H9 (cell line): ENCODE measurements at regions not wholly inside any gene's neighbourhood (a gene's known extent, or its start where the extent isn't known, plus 50 kb on each side); places are given as distances from the start of the nearest gene placed in this dataset.

Experiments used
- DNase-seq: peaks from one replicate; pipeline ENCODE4 v3.0.0-alpha.2; 2017
- H2AFZ ChIP-seq: one replicate; pipeline ENCODE4 v1.6.1; 2013; ENCODE audit warnings: mild to moderate bottlenecking, low read length, control low read depth, moderate library complexity
- H2AK5ac ChIP-seq: 2 replicates; pipeline ENCODE4 v1.6.1; 2013; ENCODE audit warnings: low read length, control low read depth, mixed read lengths; ENCODE audit not compliant: insufficient read length
- H2BK120ac ChIP-seq: one replicate; pipeline ENCODE4 v1.6.1; 2013; ENCODE audit warnings: low read depth, mild to moderate bottlenecking, low read length, control low read depth, inconsistent platforms; ENCODE audit not compliant: poor library complexity, severe bottlenecking
- H2BK12ac ChIP-seq: 2 replicates; pipeline ENCODE4 v1.6.1; 2013; ENCODE audit warnings: low read length, control low read depth, mixed read lengths, low read depth; ENCODE audit not compliant: insufficient read length
- H2BK15ac ChIP-seq: 2 replicates; pipeline ENCODE4 v1.6.1; 2013; ENCODE audit warnings: low read depth, low read length, control low read depth
- H2BK20ac ChIP-seq: one replicate; pipeline ENCODE4 v1.6.1; 2013; ENCODE audit warnings: low read depth, mild to moderate bottlenecking, low read length, control low read depth, inconsistent platforms; ENCODE audit not compliant: poor library complexity, severe bottlenecking
- H2BK5ac ChIP-seq: 2 replicates; pipeline ENCODE4 v1.6.1; 2013; ENCODE audit warnings: low read length, control low read depth, mixed read lengths; ENCODE audit not compliant: insufficient read length
- H3K14ac ChIP-seq: 2 replicates; pipeline ENCODE4 v1.6.1; 2013; ENCODE audit warnings: low read length, control low read depth; ENCODE audit not compliant: insufficient read depth
- H3K18ac ChIP-seq: 2 replicates; pipeline ENCODE4 v1.6.1; 2013; ENCODE audit warnings: low read depth, mild to moderate bottlenecking, mixed read lengths, low read length, control low read depth; ENCODE audit not compliant: insufficient read length
- H3K23ac ChIP-seq: 2 replicates; pipeline ENCODE4 v1.6.1; 2013; ENCODE audit warnings: low read length, control low read depth, mixed read lengths, low read depth; ENCODE audit not compliant: insufficient read length
- H3K23me2 ChIP-seq: 2 replicates; pipeline ENCODE4 v1.6.1; 2013; ENCODE audit warnings: low read depth, mild to moderate bottlenecking, mixed read lengths, low read length, control low read depth; ENCODE audit not compliant: insufficient read length, poor library complexity, severe bottlenecking
- H3K27ac ChIP-seq: 2 replicates; pipeline ENCODE4 v1.5.1; 2013; ENCODE audit warnings: low read length, control low read depth, mixed read lengths, low read depth; ENCODE audit not compliant: insufficient read length
- H3K27me3 ChIP-seq: 2 replicates; pipeline ENCODE4 v1.6.1; 2013; ENCODE audit warnings: low read length, control low read depth, inconsistent platforms; ENCODE audit not compliant: insufficient read depth
- H3K4ac ChIP-seq: 2 replicates; pipeline ENCODE4 v1.6.1; 2013; ENCODE audit warnings: low read depth, mild to moderate bottlenecking, control low read depth, inconsistent platforms, low read length, moderate library complexity
- H3K4me1 ChIP-seq: 2 replicates; pipeline ENCODE4 v1.6.1; 2013; ENCODE audit warnings: low read length, control low read depth, inconsistent platforms; ENCODE audit not compliant: insufficient read depth
- H3K4me2 ChIP-seq: 2 replicates; pipeline ENCODE4 v1.6.1; 2013; ENCODE audit warnings: low read length, control low read depth, mixed read lengths; ENCODE audit not compliant: insufficient read length, insufficient read depth
- H3K56ac ChIP-seq: 2 replicates; pipeline ENCODE4 v1.6.1; 2013; ENCODE audit warnings: low read depth, mild to moderate bottlenecking, mixed read lengths, low read length, control low read depth; ENCODE audit not compliant: insufficient read length
- H3K79me1 ChIP-seq: 2 replicates; pipeline ENCODE4 v1.6.1; 2013; ENCODE audit warnings: low read depth, mild to moderate bottlenecking, moderate library complexity, low read length, control low read depth, inconsistent platforms; ENCODE audit not compliant: insufficient read depth, poor library complexity, severe bottlenecking
- H3K79me2 ChIP-seq: 2 replicates; pipeline ENCODE4 v1.6.1; 2013; ENCODE audit warnings: low read length, control low read depth, inconsistent platforms; ENCODE audit not compliant: insufficient read depth
- H3K9ac ChIP-seq: 2 replicates; pipeline ENCODE4 v1.6.1; 2013; ENCODE audit warnings: low read length, control low read depth, mixed read lengths; ENCODE audit not compliant: insufficient read length; ENCODE audit errors: extremely low read depth
- H3K9me3 ChIP-seq: one replicate; pipeline ENCODE4 v1.6.1; 2013; ENCODE audit warnings: low read depth, low read length, inconsistent platforms; ENCODE audit not compliant: control insufficient read depth
- H3T11ph ChIP-seq: one replicate; pipeline ENCODE4 v1.6.1; 2013; ENCODE audit warnings: mild to moderate bottlenecking, low read length, control low read depth, inconsistent platforms
- H4K20me1 ChIP-seq: one replicate; pipeline ENCODE4 v1.6.1; 2013; ENCODE audit not compliant: control insufficient read depth, insufficient read length, insufficient read depth
- H4K5ac ChIP-seq: 2 replicates; pipeline ENCODE4 v1.6.1; 2013; ENCODE audit warnings: low read depth, mild to moderate bottlenecking, mixed read lengths, low read length, control low read depth; ENCODE audit not compliant: insufficient read length
- H4K8ac ChIP-seq: replicated peaks from 2 replicates; pipeline ENCODE4 v1.6.1; 2013; ENCODE audit warnings: low read length, control low read depth, mixed read lengths, low read depth; ENCODE audit not compliant: insufficient read length
- H4K91ac ChIP-seq: 2 replicates; pipeline ENCODE4 v1.6.1; 2013; ENCODE audit warnings: low read depth, mild to moderate bottlenecking, moderate library complexity, mixed read lengths, low read length, control low read depth; ENCODE audit not compliant: insufficient read length
- H3K27ac Mint-ChIP-seq, 3 experiments: 2 replicates in 2 of 3; 3 replicates in 1 of 3; pipeline ENCODE4 v1.8.0; 2020 to 2021; ENCODE audit warnings: mixed read lengths in 3 of 3, mild to moderate bottlenecking in 1 of 3, moderate library complexity in 1 of 3
- H3K27me3 Mint-ChIP-seq: 2 replicates; pipeline ENCODE4 v1.8.0; 2021; ENCODE audit warnings: low read depth, mild to moderate bottlenecking, moderate library complexity, mixed read lengths
- H3K36me3 Mint-ChIP-seq, 3 experiments: 2 replicates in 2 of 3; 3 replicates in 1 of 3; pipeline ENCODE4 v1.8.0; 2020 to 2021; ENCODE audit warnings: low read depth in 3 of 3, mixed read lengths in 3 of 3; ENCODE audit not compliant: insufficient read depth in 1 of 3
- H3K4me1 Mint-ChIP-seq, 2 experiments: 2 replicates each; pipeline ENCODE4 v1.8.0; 2020; ENCODE audit warnings: mixed read lengths in 2 of 2
- H3K4me3 Mint-ChIP-seq, 2 experiments: 2 replicates in 1 of 2; 3 replicates in 1 of 2; pipeline ENCODE4 v1.8.0; 2020 to 2021; ENCODE audit warnings: mild to moderate bottlenecking in 2 of 2, mixed read lengths in 2 of 2, moderate library complexity in 1 of 2
- H3K9me3 Mint-ChIP-seq, 2 experiments: 2 replicates in 1 of 2; 3 replicates in 1 of 2; pipeline ENCODE4 v1.8.0; 2020; ENCODE audit warnings: mild to moderate bottlenecking in 2 of 2, mixed read lengths in 2 of 2, moderate library complexity in 1 of 2
- WGBS: extraction: QIAGEN DNeasy Blood & Tissue Kit; methylation state at CpG from one replicate; pipeline ENCODE4 v1.1.7; 2013; ENCODE audit warnings: missing lambda C conversion rate, low lambda C conversion rate, mixed read lengths; ENCODE audit not compliant: insufficient read length; ENCODE audit errors: extremely low coverage; 5-methylcytosine and 5-hydroxymethylcytosine counted together
- TF ChIP-seq, protein P1 (sequence below): fragments of 200-600 bp; sonication (generic); conservative IDR thresholded peaks from 3 replicates; pipeline ENCODE4 v1.8.0; 2021; ENCODE audit warnings: antibody characterized with exemption, mild to moderate bottlenecking

DNA sequence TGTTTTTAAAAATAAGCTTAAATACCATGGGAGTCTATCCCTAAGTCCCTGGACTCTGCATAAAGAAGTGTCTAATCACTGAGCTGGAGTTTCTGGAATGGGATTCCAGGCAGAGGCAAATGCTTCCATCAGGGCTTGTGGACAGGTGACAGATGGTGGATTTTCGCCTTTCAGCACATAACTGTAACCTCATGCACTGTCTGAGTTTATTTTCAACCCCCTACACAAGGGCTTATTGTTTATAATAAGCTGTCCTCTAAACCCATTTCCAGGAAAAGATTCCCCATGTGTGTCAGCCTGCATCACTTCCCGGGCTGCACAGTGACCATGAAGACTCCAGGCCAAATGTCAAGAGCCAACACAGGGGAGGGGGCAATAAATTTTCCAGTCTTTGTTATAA is 264.0 kb downstream of the PIK3R1 start:
- Histone ChIP-seq H2BK20ac (no peak overlapping the region), H4K5ac (no peak overlapping the region), H2BK15ac (no peak overlapping the region), H2AFZ (no peak overlapping the region), H2BK5ac (no peak overlapping the region), H3K27ac (no peak overlapping the region), H3K23me2 (no peaks in the 10 kb centered on the region), H3K18ac (no peak overlapping the region), H3K79me2 (no peaks in the 10 kb centered on the region), H2AK5ac (no peak overlapping the region), H3K4me1 (no peaks in the 10 kb centered on the region), H3K27me3 (no peaks in the 10 kb centered on the region), H2BK120ac (no peak overlapping the region), H3K4me2 (no peak overlapping the region), H4K20me1 (no peaks in the 10 kb centered on the region), H3K9me3 (no peaks in the 10 kb centered on the region), H3K56ac (no peak overlapping the region), H3K23ac (no peak overlapping the region), H2BK12ac (no peak overlapping the region), H3T11ph (no peak overlapping the region), H3K9ac (no peak overlapping the region), H3K79me1 (no peaks in the 10 kb centered on the region), H3K14ac (no peak overlapping the region), H3K4ac (no peak overlapping the region), H4K8ac (no peak overlapping the region), H4K91ac (no peak overlapping the region)
- TF ChIP-seq, protein P1, sequence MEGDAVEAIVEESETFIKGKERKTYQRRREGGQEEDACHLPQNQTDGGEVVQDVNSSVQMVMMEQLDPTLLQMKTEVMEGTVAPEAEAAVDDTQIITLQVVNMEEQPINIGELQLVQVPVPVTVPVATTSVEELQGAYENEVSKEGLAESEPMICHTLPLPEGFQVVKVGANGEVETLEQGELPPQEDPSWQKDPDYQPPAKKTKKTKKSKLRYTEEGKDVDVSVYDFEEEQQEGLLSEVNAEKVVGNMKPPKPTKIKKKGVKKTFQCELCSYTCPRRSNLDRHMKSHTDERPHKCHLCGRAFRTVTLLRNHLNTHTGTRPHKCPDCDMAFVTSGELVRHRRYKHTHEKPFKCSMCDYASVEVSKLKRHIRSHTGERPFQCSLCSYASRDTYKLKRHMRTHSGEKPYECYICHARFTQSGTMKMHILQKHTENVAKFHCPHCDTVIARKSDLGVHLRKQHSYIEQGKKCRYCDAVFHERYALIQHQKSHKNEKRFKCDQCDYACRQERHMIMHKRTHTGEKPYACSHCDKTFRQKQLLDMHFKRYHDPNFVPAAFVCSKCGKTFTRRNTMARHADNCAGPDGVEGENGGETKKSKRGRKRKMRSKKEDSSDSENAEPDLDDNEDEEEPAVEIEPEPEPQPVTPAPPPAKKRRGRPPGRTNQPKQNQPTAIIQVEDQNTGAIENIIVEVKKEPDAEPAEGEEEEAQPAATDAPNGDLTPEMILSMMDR: no peak
- Mint-ChIP-seq H3K36me3 (no peaks in the 10 kb centered on the region; a peak in 1 of 7 replicates), H3K27me3 (no peaks in the 10 kb centered on the region), H3K4me3 (no peak overlapping the region), H3K4me1 (no peaks in the 10 kb centered on the region; a peak in 1 of 4 replicates), H3K27ac (no peak overlapping the region), H3K9me3 (no peaks in the 10 kb centered on the region; a peak in 1 of 5 replicates)
- WGBS: no CpG with 5 or more reads among the region's 2 CpGs
- no peak for DNase-seq
